AG04450 (cell line): ENCODE measurements at regions not wholly inside any gene's neighbourhood (a gene's known extent, or its start where the extent isn't known, plus 50 kb on each side); places are given as distances from the start of the nearest gene placed in this dataset.

Experiments used
- CTCF ChIA-PET: fragments of 300-600, 350-600 bp; formaldehyde crosslinking; extraction: SDS; loops from one replicate; lab custom pipeline; 2022; ENCODE audit warnings: antibody characterized with exemption, inconsistent platforms; lab: Charles Lee
- POLR2A ChIA-PET: fragments of 350-600 bp; formaldehyde crosslinking; extraction: SDS; loops from one replicate; lab custom pipeline; 2021; ENCODE audit warnings: antibody characterized with exemption, inconsistent platforms; lab: Yijun Ruan, JAX
- DNase-seq: peaks from one replicate; pipeline ENCODE4 v3.0.0-alpha.2; 2011; ENCODE audit warnings: low read depth, low spot score
- H3K27ac ChIP-seq: one replicate; pipeline ENCODE4 v1.5.1; 2012; ENCODE audit warnings: low read depth, low read length, control low read depth
- H3K27me3 ChIP-seq: one replicate; pipeline ENCODE4 v1.6.0; 2012; ENCODE audit warnings: low read length; ENCODE audit not compliant: control insufficient read depth, insufficient read depth
- H3K4me3 ChIP-seq: 2 replicates; pipeline ENCODE4 v1.5.1; 2011; ENCODE audit warnings: mild to moderate bottlenecking, low read depth, low read length, control low read depth
- H3K9me3 ChIP-seq: 2 replicates; pipeline ENCODE4 v1.5.1; 2012; ENCODE audit warnings: low read length; ENCODE audit not compliant: control insufficient read depth, insufficient read depth
- TF ChIP-seq, protein P1 (sequence below): IDR thresholded peaks from 2 replicates; pipeline ENCODE4 v1.5.1; 2011; ENCODE audit warnings: low read depth, low read length, control low read depth, inconsistent platforms

DNA sequence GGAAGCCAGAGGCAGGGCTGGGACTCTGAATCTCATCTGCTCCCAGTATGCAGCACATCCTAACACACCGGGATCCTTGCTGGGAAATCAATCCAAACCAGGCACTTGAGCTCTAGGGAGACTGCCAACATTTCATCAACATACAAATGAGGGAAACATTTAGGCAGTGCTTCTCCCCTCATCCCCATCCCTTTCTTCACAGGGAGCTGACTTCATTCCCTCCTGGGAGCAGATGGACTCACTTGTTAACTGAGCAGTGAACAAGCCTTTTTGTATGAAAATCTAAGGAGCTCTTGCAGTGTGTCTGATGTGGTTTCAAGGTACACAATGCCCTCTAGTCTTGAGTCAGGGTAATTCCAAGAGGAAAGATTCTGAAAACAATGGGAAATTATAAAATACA is 96.3 kb downstream of the TMEM114 start:
- Histone ChIP-seq H3K9me3 (peaks cover 4% of the 10 kb centered on the region; the same call in 1 of the 2 replicates), H3K27me3 (no peaks in the 10 kb centered on the region), H3K27ac (no peak overlapping the region), H3K4me3 (no peak overlapping the region)
- CTCF ChIA-PET = no interaction called here
- POLR2A ChIA-PET = no interaction called here
- TF ChIP-seq, protein P1, sequence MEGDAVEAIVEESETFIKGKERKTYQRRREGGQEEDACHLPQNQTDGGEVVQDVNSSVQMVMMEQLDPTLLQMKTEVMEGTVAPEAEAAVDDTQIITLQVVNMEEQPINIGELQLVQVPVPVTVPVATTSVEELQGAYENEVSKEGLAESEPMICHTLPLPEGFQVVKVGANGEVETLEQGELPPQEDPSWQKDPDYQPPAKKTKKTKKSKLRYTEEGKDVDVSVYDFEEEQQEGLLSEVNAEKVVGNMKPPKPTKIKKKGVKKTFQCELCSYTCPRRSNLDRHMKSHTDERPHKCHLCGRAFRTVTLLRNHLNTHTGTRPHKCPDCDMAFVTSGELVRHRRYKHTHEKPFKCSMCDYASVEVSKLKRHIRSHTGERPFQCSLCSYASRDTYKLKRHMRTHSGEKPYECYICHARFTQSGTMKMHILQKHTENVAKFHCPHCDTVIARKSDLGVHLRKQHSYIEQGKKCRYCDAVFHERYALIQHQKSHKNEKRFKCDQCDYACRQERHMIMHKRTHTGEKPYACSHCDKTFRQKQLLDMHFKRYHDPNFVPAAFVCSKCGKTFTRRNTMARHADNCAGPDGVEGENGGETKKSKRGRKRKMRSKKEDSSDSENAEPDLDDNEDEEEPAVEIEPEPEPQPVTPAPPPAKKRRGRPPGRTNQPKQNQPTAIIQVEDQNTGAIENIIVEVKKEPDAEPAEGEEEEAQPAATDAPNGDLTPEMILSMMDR = no peak
- DNase-seq = no peak

DNA sequence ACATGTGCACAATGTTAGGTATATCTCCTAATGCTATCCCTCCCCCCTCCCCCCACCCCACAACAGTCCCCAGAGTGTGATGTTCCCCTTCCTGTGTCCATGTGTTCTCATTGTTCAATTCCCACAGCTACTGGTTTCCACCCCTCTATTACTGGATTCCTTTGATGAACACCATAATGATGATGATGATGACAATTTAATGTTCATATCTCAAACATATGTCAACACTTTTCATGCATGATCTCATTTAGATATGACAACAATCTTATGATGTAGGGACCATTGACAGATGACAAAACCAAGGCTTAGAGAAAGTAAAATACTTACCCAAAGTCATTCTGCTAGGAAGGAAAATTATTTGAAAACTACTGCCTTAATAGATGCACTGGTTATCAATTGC is 97.6 kb downstream of the TMEM114 start:
- H3K27me3 ChIP-seq = no peaks in the 10 kb centered on the region
- no peak for DNase-seq
- H3K4me3 ChIP-seq = no peak overlapping the region
- ChIA-PET CTCF (no interaction called here), POLR2A (no interaction called here)
- peaks cover 8% of the 10 kb centered on the region for H3K9me3 ChIP-seq
- TF ChIP-seq, protein P1 = no peak
- no peak overlapping the region for H3K27ac ChIP-seq

DNA sequence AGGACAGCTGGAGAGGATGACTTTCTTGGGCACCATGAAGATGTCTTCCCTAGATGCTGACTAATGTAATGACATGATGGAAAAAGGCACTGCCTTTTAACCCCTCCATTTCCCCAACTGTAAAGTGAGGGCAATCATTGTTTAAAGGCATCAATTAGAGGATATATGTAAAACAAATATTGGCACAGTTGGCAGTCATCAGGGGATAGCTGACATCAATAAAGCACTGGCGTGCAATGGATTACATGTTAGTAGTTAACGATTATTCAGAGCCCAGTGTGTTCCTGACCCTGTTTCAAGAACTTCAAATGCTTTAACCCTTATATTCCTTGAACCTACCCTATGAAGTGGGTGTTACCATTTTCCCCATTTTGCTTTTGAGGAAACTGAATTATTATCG is 100.7 kb downstream of the TMEM114 start:
- no peak overlapping the region for H3K4me3 ChIP-seq
- H3K27ac ChIP-seq = no peak overlapping the region
- POLR2A ChIA-PET = no interaction called here
- H3K9me3 ChIP-seq = peaks cover 10% of the 10 kb centered on the region
- DNase-seq = no peak
- H3K27me3 ChIP-seq = no peaks in the 10 kb centered on the region
- TF ChIP-seq, protein P1 = no peak
- CTCF ChIA-PET = no interaction called here

DNA sequence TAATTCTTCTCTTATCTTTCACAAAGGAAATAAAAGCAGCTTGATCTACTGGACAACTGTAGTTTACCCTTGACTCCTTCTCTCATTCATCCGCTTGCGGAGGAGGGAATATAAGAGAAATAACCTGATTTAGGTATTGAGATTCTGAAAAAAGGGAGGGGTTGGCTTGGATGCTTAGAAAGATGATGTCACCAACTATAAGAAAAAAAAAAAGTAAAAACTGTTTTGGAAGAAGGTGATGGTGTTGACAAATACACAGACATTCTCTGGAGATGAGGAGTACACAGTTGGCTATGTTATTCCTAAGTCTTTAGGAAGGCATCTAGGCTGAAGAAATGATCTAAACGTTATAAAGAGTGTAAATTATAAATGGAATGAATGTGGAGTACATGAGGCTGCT is 103.3 kb downstream of the TMEM114 start:
- no peak for DNase-seq
- Histone ChIP-seq H3K27me3 (no peaks in the 10 kb centered on the region), H3K27ac (no peak overlapping the region), H3K9me3 (peaks cover 12% of the 10 kb centered on the region), H3K4me3 (no peak overlapping the region)
- POLR2A ChIA-PET = no interaction called here
- TF ChIP-seq, protein P1 = no peak
- CTCF ChIA-PET = no interaction called here

DNA sequence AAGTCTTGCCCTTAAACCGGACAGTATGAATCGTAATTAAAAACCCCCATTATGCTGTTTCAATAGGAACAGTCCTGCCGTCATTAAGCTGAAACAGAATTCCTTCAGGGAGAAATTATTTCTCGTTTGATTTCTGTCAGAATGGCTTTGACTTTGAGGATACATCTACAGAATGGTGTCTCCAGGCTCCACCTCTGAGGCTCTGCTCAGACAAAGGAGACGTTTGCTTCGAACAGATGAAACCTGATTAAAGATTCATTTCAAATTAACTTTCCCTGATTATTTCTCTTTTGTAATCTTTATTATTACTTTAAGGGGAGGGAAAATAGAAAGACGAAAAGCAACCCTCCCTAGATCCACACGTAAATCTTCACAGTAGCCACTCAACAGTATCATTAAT is 106.9 kb downstream of the TMEM114 start:
- Histone ChIP-seq H3K4me3 (no peak overlapping the region), H3K27me3 (no peaks in the 10 kb centered on the region), H3K9me3 (peaks cover 9% of the 10 kb centered on the region), H3K27ac (no peak overlapping the region)
- no peak for DNase-seq
- ChIA-PET POLR2A (no interaction called here), CTCF (no interaction called here)
- TF ChIP-seq, protein P1 = no peak
